ENCODE measurements at regions not wholly inside any gene's neighbourhood (a gene's known extent, or its start where the extent isn't known, plus 50 kb on each side); places are given as distances from the start of the nearest gene placed in this dataset.

DNA sequence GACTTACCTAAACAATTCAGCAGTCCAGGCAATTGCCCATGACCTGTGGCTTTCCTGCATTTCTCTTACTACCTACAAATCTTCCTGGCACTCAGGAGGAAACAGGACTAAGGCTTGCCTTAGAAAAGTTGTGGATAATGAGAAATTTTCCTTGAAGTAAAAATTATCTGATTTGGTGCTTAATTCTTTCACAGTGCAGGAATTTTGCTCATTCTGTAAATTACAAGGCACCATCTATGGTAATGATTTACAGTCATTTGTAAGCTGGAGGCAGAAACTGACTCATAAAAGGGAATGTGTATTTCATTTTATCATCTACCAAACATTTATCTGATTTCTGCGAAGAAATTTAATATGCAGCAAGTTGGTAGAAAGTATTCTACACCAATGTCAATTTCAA, 211.5 kb upstream of the FKBP1C start:
- TF ChIP-seq, protein P1, sequence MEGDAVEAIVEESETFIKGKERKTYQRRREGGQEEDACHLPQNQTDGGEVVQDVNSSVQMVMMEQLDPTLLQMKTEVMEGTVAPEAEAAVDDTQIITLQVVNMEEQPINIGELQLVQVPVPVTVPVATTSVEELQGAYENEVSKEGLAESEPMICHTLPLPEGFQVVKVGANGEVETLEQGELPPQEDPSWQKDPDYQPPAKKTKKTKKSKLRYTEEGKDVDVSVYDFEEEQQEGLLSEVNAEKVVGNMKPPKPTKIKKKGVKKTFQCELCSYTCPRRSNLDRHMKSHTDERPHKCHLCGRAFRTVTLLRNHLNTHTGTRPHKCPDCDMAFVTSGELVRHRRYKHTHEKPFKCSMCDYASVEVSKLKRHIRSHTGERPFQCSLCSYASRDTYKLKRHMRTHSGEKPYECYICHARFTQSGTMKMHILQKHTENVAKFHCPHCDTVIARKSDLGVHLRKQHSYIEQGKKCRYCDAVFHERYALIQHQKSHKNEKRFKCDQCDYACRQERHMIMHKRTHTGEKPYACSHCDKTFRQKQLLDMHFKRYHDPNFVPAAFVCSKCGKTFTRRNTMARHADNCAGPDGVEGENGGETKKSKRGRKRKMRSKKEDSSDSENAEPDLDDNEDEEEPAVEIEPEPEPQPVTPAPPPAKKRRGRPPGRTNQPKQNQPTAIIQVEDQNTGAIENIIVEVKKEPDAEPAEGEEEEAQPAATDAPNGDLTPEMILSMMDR (IDR thresholded peaks at IDR 0.05), result no peak
- TF ChIP-seq POLR2AphosphoS5 (IDR thresholded peaks at IDR 0.05), result no peak
